GM20000 (cell line): ENCODE measurements at regions not wholly inside any gene's neighbourhood (a gene's known extent, or its start where the extent isn't known, plus 50 kb on each side); places are given as distances from the start of the nearest gene placed in this dataset.

Experiments
- DNase-seq: peaks from one replicate; pipeline ENCODE4 v3.0.0; 2012; ENCODE audit warnings: low spot score
- CTCF ChIP-seq: IDR thresholded peaks from 2 replicates; pipeline ENCODE4 v1.5.1; 2012; ENCODE audit warnings: mild to moderate bottlenecking, control low read depth; ENCODE audit errors: extremely low read depth, missing control alignments

- TF ChIP-seq CTCF = no peak
- no peak for DNase-seq
These were observed 338.3 kb downstream of the POU4F1 start for GRCh38 chr13:78265098-78265497.

GRCh38 chr13:78258304-78258703 is 339.7 kb upstream of the EDNRB start:
- TF ChIP-seq CTCF = no peak
- DNase-seq = no peak

GRCh38 chr13:78256484-78256883 is 337.9 kb upstream of the EDNRB start:
- DNase-seq = no peak
- TF ChIP-seq CTCF = no peak

GRCh38 chr13:78254113-78254512 is 335.5 kb upstream of the EDNRB start:
- no peak for DNase-seq
- TF ChIP-seq CTCF = no peak

GRCh38 chr13:78247362-78247761 is 328.7 kb upstream of the EDNRB start:
- TF ChIP-seq CTCF = no peak
- no peak for DNase-seq

- peak; percentile 43 for TF ChIP-seq CTCF
- peak; percentile 25 for DNase-seq
These were observed 322.8 kb upstream of the EDNRB start for GRCh38 chr13:78241278-78241919.

GRCh38 chr13:78239714-78240113 is 321.1 kb upstream of the EDNRB start:
- no peak for TF ChIP-seq CTCF
- DNase-seq = no peak
